Activated naive CD4-positive, alpha-beta T cell treated with anti-CD3 and anti-CD28 coated beads, Interleukin-2, amount 50 U/mL, for 72 hours (primary cell): ENCODE measurements at regions not wholly inside any gene's neighbourhood (a gene's known extent, or its start where the extent isn't known, plus 50 kb on each side); places are given as distances from the start of the nearest gene placed in this dataset.
A peak's percentile ranks its signal among the peaks of the same experiment; 100 is the strongest.
"Not testable (repeated sequence)": the region's sequence is repeated elsewhere in the genome, so short reads cannot be mapped to it uniquely, and the experiment has no call there.

Experiments
- ATAC-seq, 2 donors: fragments of 150-1000 bp; cut with Tn5 transposase; 2 replicates each; pipeline ENCODE4 v1.10.0; 2021; ENCODE audit warnings: mild to moderate bottlenecking in 2 of 2, moderate library complexity in 2 of 2
- DNase-seq, 2 donors: peaks; one replicate each; pipeline ENCODE4 v3.0.0; 2021 to 2022; ENCODE audit warnings: low spot score in 2 of 2
- H3K27ac Mint-ChIP-seq, 2 donors: one replicate each; pipeline ENCODE4 v1.8.0; 2022; ENCODE audit warnings: mild to moderate bottlenecking in 2 of 2, mixed read lengths in 2 of 2
- H3K36me3 Mint-ChIP-seq, 2 donors: one replicate each; pipeline ENCODE4 v1.8.0; 2022; ENCODE audit warnings: mixed read lengths in 2 of 2
- H3K9me3 Mint-ChIP-seq, 2 donors: one replicate each; pipeline ENCODE4 v1.8.0; 2022; ENCODE audit warnings: mixed read lengths in 2 of 2

GRCh38 chr5:179464631-179465030 is 85.7 kb upstream of the RUFY1 start:
- DNase-seq = no peak
- no peak overlapping the region for H3K27ac Mint-ChIP-seq
- H3K9me3 Mint-ChIP-seq = peaks cover 4 to 10% of the 10 kb centered on the region in 2 donors
- no peak for ATAC-seq
- peaks cover 5 to 6% of the 10 kb centered on the region in 2 donors for H3K36me3 Mint-ChIP-seq

- H3K9me3 Mint-ChIP-seq = peaks cover 7 to 9% of the 10 kb centered on the region in 2 donors
- H3K27ac Mint-ChIP-seq = no peak overlapping the region
- ATAC-seq (no peak), DNase-seq (no peak)
- peaks cover 5 to 6% of the 10 kb centered on the region in 2 donors for H3K36me3 Mint-ChIP-seq
Observed at GRCh38 chr5:179462040-179462439, 88.3 kb upstream of the RUFY1 start.

GRCh38 chr5:179461576-179461975 is 88.8 kb upstream of the RUFY1 start:
- DNase-seq = no peak
- Mint-ChIP-seq H3K9me3 (peaks cover 7 to 8% of the 10 kb centered on the region in 2 donors), H3K27ac (no peak overlapping the region), H3K36me3 (peaks cover 5 to 6% of the 10 kb centered on the region in 2 donors)
- ATAC-seq = no peak

- H3K27ac Mint-ChIP-seq = no peak overlapping the region
- ATAC-seq (no peak), DNase-seq (no peak)
- H3K36me3 Mint-ChIP-seq = peaks cover 0 to 5% of the 10 kb centered on the region in 2 donors
- H3K9me3 Mint-ChIP-seq = peaks cover 6 to 8% of the 10 kb centered on the region in 2 donors
Observed at GRCh38 chr5:179459771-179460170, 90.6 kb upstream of the RUFY1 start.

- H3K36me3 Mint-ChIP-seq = peaks cover 0 to 5% of the 10 kb centered on the region in 2 donors
- H3K27ac Mint-ChIP-seq = no peak overlapping the region
- no peak for DNase-seq
- no peak for ATAC-seq
- H3K9me3 Mint-ChIP-seq = peaks cover 9 to 11% of the 10 kb centered on the region in 2 donors
Observed at GRCh38 chr5:179457612-179458011, 92.7 kb upstream of the RUFY1 start.

GRCh38 chr5:179456075-179456474 is 94.3 kb upstream of the RUFY1 start:
- H3K27ac Mint-ChIP-seq, DNase-seq, H3K36me3 Mint-ChIP-seq, ATAC-seq: not testable (repeated sequence)
- H3K9me3 Mint-ChIP-seq = peaks cover 9 to 11% of the 10 kb centered on the region in 2 donors

GRCh38 chr5:179455320-179455719 is 95.0 kb upstream of the RUFY1 start:
- no peak for DNase-seq
- no peak for ATAC-seq
- H3K36me3 Mint-ChIP-seq = peaks cover 0 to 5% of the 10 kb centered on the region in 2 donors
- H3K9me3 Mint-ChIP-seq = peaks cover 9 to 11% of the 10 kb centered on the region in 2 donors
- no peak overlapping the region for H3K27ac Mint-ChIP-seq

- Mint-ChIP-seq H3K9me3 (peaks cover 9 to 11% of the 10 kb centered on the region in 2 donors), H3K36me3 (peaks cover 0 to 5% of the 10 kb centered on the region in 2 donors), H3K27ac (no peak overlapping the region)
- no peak for ATAC-seq
- DNase-seq = no peak
Observed at GRCh38 chr5:179454356-179454755, 96.0 kb upstream of the RUFY1 start.

- Mint-ChIP-seq H3K9me3 (peaks cover 9 to 11% of the 10 kb centered on the region in 2 donors), H3K36me3 (peaks cover 0 to 5% of the 10 kb centered on the region in 2 donors), H3K27ac (no peak overlapping the region)
- no peak for DNase-seq
- ATAC-seq = no peak
Observed at GRCh38 chr5:179453616-179454015, 96.7 kb upstream of the RUFY1 start.

GRCh38 chr5:179452356-179453230 is 97.8 kb upstream of the RUFY1 start:
- H3K9me3 Mint-ChIP-seq = peaks cover 7 to 10% of the 10 kb centered on the region in 2 donors
- DNase-seq = no peak

GRCh38 chr5:179451828-179452196 is 98.5 kb upstream of the RUFY1 start:
- DNase-seq (no peak), ATAC-seq (no peak)
- Mint-ChIP-seq H3K36me3 (peaks cover 0 to 5% of the 10 kb centered on the region in 2 donors), H3K27ac (no peak overlapping the region), H3K9me3 (peaks cover 5 to 8% of the 10 kb centered on the region in 2 donors)

More at GRCh38 chr5:179452356-179453230, 97.8 kb upstream of the RUFY1 start:
- peaks cover 0 to 5% of the 10 kb centered on the region in 2 donors for H3K36me3 Mint-ChIP-seq
- peak overlapping the region in 1 of 2 donors; percentile 80 for H3K27ac Mint-ChIP-seq
- ATAC-seq = no peak

GRCh38 chr5:179451114-179451827 is 99.1 kb upstream of the RUFY1 start:
- ATAC-seq = no peak
- Mint-ChIP-seq H3K27ac (no peak overlapping the region), H3K9me3 (peaks cover 5 to 8% of the 10 kb centered on the region in 2 donors), H3K36me3 (peaks cover 0 to 5% of the 10 kb centered on the region in 2 donors)
- DNase-seq = no peak

GRCh38 chr5:179449950-179450349 is 100.4 kb upstream of the RUFY1 start:
- not testable (repeated sequence) for H3K27ac Mint-ChIP-seq, H3K36me3 Mint-ChIP-seq

GRCh38 chr5:179448282-179448681 is 102.1 kb upstream of the RUFY1 start:
- not testable (repeated sequence) for DNase-seq, H3K27ac Mint-ChIP-seq, H3K9me3 Mint-ChIP-seq, ATAC-seq, H3K36me3 Mint-ChIP-seq

More at GRCh38 chr5:179449950-179450349, 100.4 kb upstream of the RUFY1 start:
- H3K9me3 Mint-ChIP-seq, ATAC-seq, DNase-seq: not testable (repeated sequence)

- ATAC-seq, H3K27ac Mint-ChIP-seq, H3K36me3 Mint-ChIP-seq, DNase-seq, H3K9me3 Mint-ChIP-seq: not testable (repeated sequence)
Observed at GRCh38 chr5:179442289-179442688, 97.0 kb upstream of the ADAMTS2 start.

- DNase-seq = no peak
- Mint-ChIP-seq H3K27ac (peak overlapping the region in 1 of 2 donors; percentile 81), H3K36me3 (no peaks in the 10 kb centered on the region), H3K9me3 (peaks cover 7% of the 10 kb centered on the region in 2 donors)
- no peak for ATAC-seq
Observed at GRCh38 chr5:179439181-179439985, 94.1 kb upstream of the ADAMTS2 start.
